CD14-positive monocyte (primary cell): ENCODE measurements at regions not wholly inside any gene's neighbourhood (a gene's known extent, or its start where the extent isn't known, plus 50 kb on each side); places are given as distances from the start of the nearest gene placed in this dataset.

Experiments
- DNase-seq, 3 donors: peaks; one replicate each; pipeline ENCODE4 v3.0.0-alpha.2; 2011 to 2022
- H2AFZ ChIP-seq: 2 replicates; pipeline ENCODE4 v1.6.0; 2012; ENCODE audit warnings: mild to moderate bottlenecking, low read depth, low read length, inconsistent platforms; ENCODE audit not compliant: insufficient read depth, poor library complexity, severe bottlenecking
- H3K27ac ChIP-seq, 2 donors: 1 replicate in 1 of 2; 2 replicates in 1 of 2; pipeline ENCODE4 v1.5.1; 2012 to 2013; ENCODE audit warnings: low read length in 2 of 2, control low read depth in 1 of 2, inconsistent platforms in 1 of 2, low read depth in 1 of 2, mild to moderate bottlenecking in 1 of 2
- H3K27me3 ChIP-seq, 2 donors: one replicate each; pipeline versions ENCODE4 v1.6.0 to v1.6.1; 2011 to 2013; ENCODE audit warnings: low read length in 2 of 2; ENCODE audit not compliant: control insufficient read depth in 2 of 2, insufficient read depth in 2 of 2
- H3K36me3 ChIP-seq, 2 donors: replicated peaks in 1 of 2; 1 replicate in 1 of 2; 2 replicates in 1 of 2; pipeline versions ENCODE4 v1.5.1 to v1.6.1; 2012 to 2013; ENCODE audit warnings: low read length in 2 of 2, control low read depth in 1 of 2, inconsistent platforms in 1 of 2, mild to moderate bottlenecking in 1 of 2; ENCODE audit not compliant: insufficient read depth in 2 of 2, control insufficient read depth in 1 of 2
- H3K4me1 ChIP-seq, 2 donors: 1 replicate in 1 of 2; 2 replicates in 1 of 2; pipeline versions ENCODE4 v1.5.1 to v1.6.1; 2012 to 2013; ENCODE audit warnings: low read length in 2 of 2, control low read depth in 1 of 2, inconsistent platforms in 1 of 2, mild to moderate bottlenecking in 1 of 2, moderate library complexity in 1 of 2; ENCODE audit not compliant: insufficient read depth in 2 of 2, control insufficient read depth in 1 of 2
- H3K4me2 ChIP-seq: replicated peaks from 2 replicates; pipeline ENCODE3; 2012; ENCODE audit warnings: low read length, moderate library complexity, mild to moderate bottlenecking; ENCODE audit not compliant: poor library complexity, severe bottlenecking; ENCODE audit errors: extremely low read depth
- H3K4me3 ChIP-seq, 3 experiments: fragments of 200-600 bp in 1 of 3; sonication (generic) in 1 of 3; replicated peaks in 1 of 3; 1 replicate in 2 of 3; 2 replicates in 1 of 3; pipeline ENCODE4 v1.5.1; 2011 to 2013; ENCODE audit warnings: low read length in 3 of 3, mild to moderate bottlenecking in 3 of 3, control low read depth in 2 of 3, low read depth in 2 of 3, inconsistent platforms in 1 of 3, moderate library complexity in 1 of 3
- H3K79me2 ChIP-seq: 2 replicates; pipeline ENCODE4 v1.6.0; 2012; ENCODE audit warnings: mild to moderate bottlenecking, control low read depth, inconsistent platforms, low read length, moderate library complexity; ENCODE audit not compliant: insufficient read depth
- H3K9ac ChIP-seq: 2 replicates; pipeline ENCODE4 v1.6.0; 2017; ENCODE audit warnings: low read length, mild to moderate bottlenecking; ENCODE audit not compliant: insufficient read depth, poor library complexity, severe bottlenecking
- H3K9me3 ChIP-seq, 2 donors: replicated peaks in 1 of 2; 1 replicate in 1 of 2; 2 replicates in 1 of 2; pipeline versions ENCODE4 v1.5.1 to v1.6.1; 2012 to 2013; ENCODE audit warnings: low read length in 2 of 2, control low read depth in 1 of 2; ENCODE audit not compliant: control insufficient read depth in 1 of 2, insufficient read depth in 1 of 2
- H4K20me1 ChIP-seq: 2 replicates; pipeline ENCODE4 v1.6.0; 2012; ENCODE audit warnings: mild to moderate bottlenecking, low read length, control low read depth, moderate library complexity; ENCODE audit not compliant: insufficient read depth
- H3K27ac Mint-ChIP-seq, 7 donors: one replicate each; pipeline ENCODE4 v1.8.0; 2020; ENCODE audit warnings: mild to moderate bottlenecking in 7 of 7, mixed read lengths in 7 of 7, moderate library complexity in 6 of 7, inconsistent platforms in 2 of 7
- H3K27me3 Mint-ChIP-seq, 3 donors: one replicate each; pipeline ENCODE4 v1.8.0; 2021 to 2022; ENCODE audit warnings: low read depth in 3 of 3, mild to moderate bottlenecking in 3 of 3, mixed read lengths in 3 of 3, moderate library complexity in 3 of 3, inconsistent platforms in 1 of 3
- H3K36me3 Mint-ChIP-seq, 2 donors: one replicate each; pipeline ENCODE4 v1.8.0; 2020; ENCODE audit warnings: mixed read lengths in 2 of 2, inconsistent platforms in 1 of 2, mild to moderate bottlenecking in 1 of 2
- H3K4me1 Mint-ChIP-seq: one replicate; pipeline ENCODE4 v1.8.0; 2020; ENCODE audit warnings: mild to moderate bottlenecking, mixed read lengths
- H3K4me3 Mint-ChIP-seq, 2 donors: one replicate each; pipeline ENCODE4 v1.8.0; 2020; ENCODE audit warnings: mild to moderate bottlenecking in 2 of 2, mixed read lengths in 2 of 2, moderate library complexity in 1 of 2
- H3K9me3 Mint-ChIP-seq, 7 donors: one replicate each; pipeline ENCODE4 v1.8.0; 2020 to 2022; ENCODE audit warnings: mixed read lengths in 7 of 7, mild to moderate bottlenecking in 6 of 7, moderate library complexity in 6 of 7, inconsistent platforms in 2 of 7
- CTCF ChIP-seq: fragments of 200-600 bp; IDR thresholded peaks from one replicate; pipeline ENCODE4 v1.8.0; 2022; ENCODE audit warnings: antibody characterized with exemption, mild to moderate bottlenecking
- WGBS: methylation state at CpG from one replicate; pipeline ENCODE4 v1.1.5; 2013; ENCODE audit warnings: missing lambda C conversion rate; ENCODE audit not compliant: insufficient coverage; 5-methylcytosine and 5-hydroxymethylcytosine counted together
- intact Hi-C, 2 donors: fragments of 100-400 bp; cut with micrococcal nuclease; formaldehyde crosslinking; loops; one replicate each; pipeline versions ENCODE4 v1.15.0 to v1.15.1; 2023

GRCh38 chr7:35316549-35316948 is 62.6 kb upstream of the TBX20 start:
- Histone ChIP-seq H4K20me1 (no peaks in the 10 kb centered on the region), H3K27me3 (no peaks in the 10 kb centered on the region), H2AFZ (no peak overlapping the region), H3K4me3 (no peak overlapping the region), H3K4me1 (no peaks in the 10 kb centered on the region), H3K27ac (no peak overlapping the region), H3K9ac (no peak overlapping the region), H3K79me2 (no peaks in the 10 kb centered on the region), H3K4me2 (no peak overlapping the region), H3K36me3 (no peaks in the 10 kb centered on the region), H3K9me3 (no peaks in the 10 kb centered on the region)
- Mint-ChIP-seq H3K36me3 (no peaks in the 10 kb centered on the region), H3K4me3 (no peak overlapping the region), H3K27ac (no peak overlapping the region), H3K27me3 (peaks cover 0 to 3% (median 2%) of the 10 kb centered on the region in 3 donors), H3K4me1 (no peaks in the 10 kb centered on the region), H3K9me3 (peaks cover 0 to 2% (median 0%) of the 10 kb centered on the region in 7 donors)
- no peak for DNase-seq
- TF ChIP-seq CTCF, result no peak
- intact Hi-C loops, result no loop called here
- WGBS, result no CpG with 5 or more reads among the region's 1 CpG

- no peak overlapping the region for H3K4me2 ChIP-seq
- no peaks in the 10 kb centered on the region for H3K36me3 ChIP-seq
- no peaks in the 10 kb centered on the region for H3K27me3 ChIP-seq
- WGBS, result 92% methylated on average over 2 of the region's 2 CpGs
- no peak overlapping the region for H3K9ac ChIP-seq
- peaks cover 0 to 3% (median 2%) of the 10 kb centered on the region in 3 donors for H3K27me3 Mint-ChIP-seq
- H4K20me1 ChIP-seq, result no peaks in the 10 kb centered on the region
- no peak for DNase-seq
- H3K36me3 Mint-ChIP-seq, result no peaks in the 10 kb centered on the region
- TF ChIP-seq CTCF, result no peak
- H3K27ac ChIP-seq, result no peak overlapping the region
- H2AFZ ChIP-seq, result no peak overlapping the region
- no peak overlapping the region for H3K4me3 ChIP-seq
- no peaks in the 10 kb centered on the region for H3K79me2 ChIP-seq
- intact Hi-C loops, result no loop called here
- no peak overlapping the region for H3K27ac Mint-ChIP-seq
- H3K4me1 ChIP-seq, result no peaks in the 10 kb centered on the region
- H3K4me3 Mint-ChIP-seq, result no peak overlapping the region
- peaks cover 0 to 2% (median 2%) of the 10 kb centered on the region in 7 donors for H3K9me3 Mint-ChIP-seq
- no peaks in the 10 kb centered on the region for H3K4me1 Mint-ChIP-seq
- H3K9me3 ChIP-seq, result no peaks in the 10 kb centered on the region
These were observed 61.6 kb upstream of the TBX20 start for GRCh38 chr7:35315517-35315916.
